ENCODE measurements at regions not wholly inside any gene's neighbourhood (a gene's known extent, or its start where the extent isn't known, plus 50 kb on each side); places are given as distances from the start of the nearest gene placed in this dataset.

GRCh38 chr16:55120826-55121225 is 190.2 kb downstream of the IRX5 start:
- no peak for DNase-seq (ENCODE audit: low spot score in 2 of 2)
- TF ChIP-seq CTCF (IDR thresholded peaks at IDR 0.05) (no peak), POLR2A (IDR thresholded peaks at IDR 0.05) (no peak), POLR2AphosphoS5 (IDR thresholded peaks at IDR 0.05) (no peak), EP300 (IDR thresholded peaks at IDR 0.05) (no peak)
- no peaks in the 10 kb centered on the region for H3K36me3 ChIP-seq
- no peaks in the 10 kb centered on the region for H3K27me3 ChIP-seq
- 68% methylated on average over 4 of the region's 4 CpGs for WGBS
- H3K27ac ChIP-seq: no peak overlapping the region
- no peaks in the 10 kb centered on the region for H3K9me3 ChIP-seq
- H3K4me1 ChIP-seq: no peaks in the 10 kb centered on the region
- no peak overlapping the region for H3K4me3 ChIP-seq

DNA sequence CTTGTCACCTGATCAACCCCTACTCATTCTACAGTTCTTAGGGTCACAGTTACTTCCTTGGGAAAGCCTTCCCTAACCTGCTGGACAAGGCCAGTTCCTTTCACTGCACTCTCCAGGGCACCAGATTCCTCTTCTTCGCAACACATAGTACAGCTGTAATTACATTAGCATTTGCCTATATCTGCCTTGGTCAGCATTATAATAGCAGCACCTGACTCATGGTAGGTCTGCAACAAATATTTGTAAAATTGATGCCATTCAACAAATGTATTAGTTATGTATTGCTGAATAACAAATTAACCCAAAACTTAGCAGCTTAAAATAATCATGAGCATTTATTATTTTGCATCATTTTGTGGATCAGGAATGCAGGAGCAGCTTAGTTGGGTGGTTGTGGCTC is 193.0 kb downstream of the IRX5 start:
- 92% methylated on average over 1 of the region's 1 CpG for WGBS
- Histone ChIP-seq H3K27ac (no peak overlapping the region), H3K9me3 (no peaks in the 10 kb centered on the region), H3K4me3 (no peak overlapping the region), H3K27me3 (no peaks in the 10 kb centered on the region), H3K4me1 (no peaks in the 10 kb centered on the region), H3K36me3 (no peaks in the 10 kb centered on the region)
- TF ChIP-seq POLR2A (IDR thresholded peaks at IDR 0.05) (no peak), CTCF (IDR thresholded peaks at IDR 0.05) (no peak), EP300 (IDR thresholded peaks at IDR 0.05) (no peak), POLR2AphosphoS5 (IDR thresholded peaks at IDR 0.05) (no peak)
- DNase-seq (ENCODE audit: low spot score in 2 of 2): no peak

DNA sequence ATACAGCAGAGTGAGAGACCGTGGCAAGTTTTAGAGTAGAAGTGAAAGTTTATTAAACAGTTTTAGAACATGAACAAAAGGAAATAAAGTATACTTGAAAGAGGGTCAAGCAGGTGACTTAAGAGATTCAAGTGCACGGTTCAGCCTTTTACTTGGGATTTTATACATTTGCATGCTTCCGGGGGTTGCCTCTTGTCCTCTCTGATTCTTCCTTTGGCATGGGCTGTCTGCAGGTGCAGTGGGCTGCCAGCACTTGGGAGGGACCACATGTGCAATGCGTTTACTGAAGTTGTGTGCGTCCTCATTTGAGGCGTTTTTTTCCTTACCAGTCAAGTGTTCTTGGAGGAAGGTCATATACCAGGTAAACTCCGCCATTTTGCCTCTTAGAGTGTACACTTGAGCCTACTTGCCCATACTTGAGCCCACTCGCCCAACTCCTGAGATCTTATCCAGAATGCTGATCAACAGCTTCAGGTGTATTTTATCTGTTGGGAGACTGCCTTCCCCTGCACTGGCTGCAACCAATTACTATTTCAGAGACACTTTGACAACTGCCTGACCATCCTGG is 195.2 kb downstream of the IRX5 start:
- H3K4me3 ChIP-seq: no peak overlapping the region
- H3K4me1 ChIP-seq: no peaks in the 10 kb centered on the region
- no peaks in the 10 kb centered on the region for H3K9me3 ChIP-seq
- H3K27me3 ChIP-seq: no peaks in the 10 kb centered on the region
- no peak overlapping the region for H3K27ac ChIP-seq
- TF ChIP-seq CTCF (IDR thresholded peaks at IDR 0.05) (no peak), EP300 (IDR thresholded peaks at IDR 0.05) (no peak), POLR2AphosphoS5 (IDR thresholded peaks at IDR 0.05) (no peak), POLR2A (IDR thresholded peaks at IDR 0.05) (no peak)
- WGBS: 82% methylated on average over 8 of the region's 8 CpGs
- no peaks in the 10 kb centered on the region for H3K36me3 ChIP-seq
- DNase-seq (ENCODE audit: low spot score in 2 of 2): no peak

- Histone ChIP-seq H3K4me1 (no peaks in the 10 kb centered on the region), H3K4me3 (no peak overlapping the region), H3K27me3 (no peaks in the 10 kb centered on the region), H3K36me3 (no peaks in the 10 kb centered on the region), H3K27ac (no peak overlapping the region), H3K9me3 (no peaks in the 10 kb centered on the region)
- TF ChIP-seq POLR2AphosphoS5 (IDR thresholded peaks at IDR 0.05) (no peak), POLR2A (IDR thresholded peaks at IDR 0.05) (no peak), EP300 (IDR thresholded peaks at IDR 0.05) (no peak), CTCF (IDR thresholded peaks at IDR 0.05) (no peak)
- no peak for DNase-seq (ENCODE audit: low spot score in 2 of 2)
- 67% methylated on average over 8 of the region's 8 CpGs for WGBS
These were observed 195.8 kb downstream of the IRX5 start for GRCh38 chr16:55126456-55126855.

- TF ChIP-seq POLR2AphosphoS5 (IDR thresholded peaks at IDR 0.05) (no peak), POLR2A (IDR thresholded peaks at IDR 0.05) (no peak), CTCF (IDR thresholded peaks at IDR 0.05) (no peak), EP300 (IDR thresholded peaks at IDR 0.05) (no peak)
- H3K4me3 ChIP-seq: no peak overlapping the region
- no peak for DNase-seq (ENCODE audit: low spot score in 2 of 2)
- no peaks in the 10 kb centered on the region for H3K9me3 ChIP-seq
- no peaks in the 10 kb centered on the region for H3K27me3 ChIP-seq
- H3K4me1 ChIP-seq: no peaks in the 10 kb centered on the region
- 72% methylated on average over 12 of the region's 12 CpGs for WGBS
- no peaks in the 10 kb centered on the region for H3K36me3 ChIP-seq
- no peak overlapping the region for H3K27ac ChIP-seq
These were observed 193.5 kb upstream of the IRX6 start for GRCh38 chr16:55130456-55130855.
